Activated B cell treated with CpG ODN at 0.5 μM for 24 hours (primary cell): ENCODE measurements at regions not wholly inside any gene's neighbourhood (a gene's known extent, or its start where the extent isn't known, plus 50 kb on each side); places are given as distances from the start of the nearest gene placed in this dataset.

Experiments used
- ATAC-seq: fragments of 200-7000 bp; cut with Tn5 transposase; one replicate; pipeline ENCODE4 v1.10.0; 2021; ENCODE audit warnings: low read depth, mild to moderate bottlenecking, moderate library complexity
- CTCF ChIA-PET: fragments of 350-600 bp; sonication (Branson Sonifier 250); formaldehyde crosslinking; loops from one replicate; lab custom pipeline; 2021; ENCODE audit warnings: antibody characterized with exemption; lab: Charles Lee
- POLR2A ChIA-PET: fragments of 350-600 bp; sonication (Branson Sonifier 250); formaldehyde crosslinking; loops from one replicate; lab custom pipeline; 2021; ENCODE audit warnings: antibody characterized with exemption; lab: Charles Lee
- DNase-seq: peaks from one replicate; pipeline ENCODE4 v3.0.0; 2022
- H3K27ac Mint-ChIP-seq: one replicate; pipeline ENCODE4 v1.8.0; 2020; ENCODE audit warnings: mixed read lengths
- H3K27me3 Mint-ChIP-seq: one replicate; pipeline ENCODE4 v1.8.0; 2021; ENCODE audit warnings: mixed read lengths
- H3K36me3 Mint-ChIP-seq: one replicate; pipeline ENCODE4 v1.8.0; 2021; ENCODE audit warnings: low read depth, mixed read lengths
- H3K4me1 Mint-ChIP-seq: one replicate; pipeline ENCODE4 v1.8.0; 2021; ENCODE audit warnings: mixed read lengths
- H3K4me3 Mint-ChIP-seq: one replicate; pipeline ENCODE4 v1.8.0; 2020; ENCODE audit warnings: mild to moderate bottlenecking, mixed read lengths
- H3K9me3 Mint-ChIP-seq: one replicate; pipeline ENCODE4 v1.8.0; 2020; ENCODE audit warnings: mixed read lengths
- CTCF ChIP-seq: fragments of 200-600 bp; IDR thresholded peaks from one replicate; pipeline ENCODE4 v1.8.0; 2022; ENCODE audit warnings: antibody characterized with exemption, mild to moderate bottlenecking
- intact Hi-C: fragments of 100-400 bp; cut with micrococcal nuclease; formaldehyde crosslinking; loops from one replicate; pipeline ENCODE4 v1.15.1; 2024

DNA sequence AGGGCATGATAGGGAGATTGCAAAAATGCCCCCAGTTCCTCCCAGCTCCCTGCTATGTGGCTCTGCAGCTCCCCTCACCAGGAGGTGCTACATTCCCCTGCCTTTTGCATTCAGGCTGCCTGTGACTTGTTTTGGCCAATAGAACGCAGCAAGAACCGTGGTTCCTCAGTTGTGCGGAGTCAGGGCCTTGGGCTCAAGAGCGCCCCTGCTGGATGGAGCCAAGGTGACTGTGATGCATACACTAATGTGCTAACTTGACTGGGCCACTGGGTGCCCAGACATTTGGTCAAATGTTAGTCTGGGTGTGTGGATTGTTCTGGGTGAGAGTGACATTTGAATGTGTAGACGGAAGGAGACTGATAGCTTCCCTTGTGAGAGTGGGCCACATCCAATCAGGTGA lies 123.3 kb upstream of the MVB12B start:
- TF ChIP-seq CTCF = no peak
- CTCF ChIA-PET = no interaction called here
- no peaks in the 10 kb centered on the region for H3K4me1 Mint-ChIP-seq
- H3K4me3 Mint-ChIP-seq = no peak overlapping the region
- ATAC-seq (no peak), DNase-seq (no peak)
- intact Hi-C loops = no loop called here
- H3K27ac Mint-ChIP-seq = no peak overlapping the region
- POLR2A ChIA-PET = interaction anchor here (0.7 kb wide), 1 partner anchor 15 kb away, joined by 4 read pairs; no protein-coding TSS in a partner anchor
- H3K27me3 Mint-ChIP-seq = peaks cover 23% of the 10 kb centered on the region
- H3K36me3 Mint-ChIP-seq = no peaks in the 10 kb centered on the region
- peaks cover 2% of the 10 kb centered on the region for H3K9me3 Mint-ChIP-seq

GRCh38 chr9:126204197-126204596 lies 122.4 kb upstream of the MVB12B start:
- Mint-ChIP-seq H3K4me1 (no peaks in the 10 kb centered on the region), H3K4me3 (no peak overlapping the region), H3K27ac (no peak overlapping the region), H3K27me3 (peaks cover 24% of the 10 kb centered on the region), H3K36me3 (no peaks in the 10 kb centered on the region), H3K9me3 (peaks cover 2% of the 10 kb centered on the region)
- POLR2A ChIA-PET = no interaction called here
- DNase-seq (no peak), ATAC-seq (no peak)
- CTCF ChIA-PET = no interaction called here
- intact Hi-C loops = no loop called here
- TF ChIP-seq CTCF = no peak

DNA sequence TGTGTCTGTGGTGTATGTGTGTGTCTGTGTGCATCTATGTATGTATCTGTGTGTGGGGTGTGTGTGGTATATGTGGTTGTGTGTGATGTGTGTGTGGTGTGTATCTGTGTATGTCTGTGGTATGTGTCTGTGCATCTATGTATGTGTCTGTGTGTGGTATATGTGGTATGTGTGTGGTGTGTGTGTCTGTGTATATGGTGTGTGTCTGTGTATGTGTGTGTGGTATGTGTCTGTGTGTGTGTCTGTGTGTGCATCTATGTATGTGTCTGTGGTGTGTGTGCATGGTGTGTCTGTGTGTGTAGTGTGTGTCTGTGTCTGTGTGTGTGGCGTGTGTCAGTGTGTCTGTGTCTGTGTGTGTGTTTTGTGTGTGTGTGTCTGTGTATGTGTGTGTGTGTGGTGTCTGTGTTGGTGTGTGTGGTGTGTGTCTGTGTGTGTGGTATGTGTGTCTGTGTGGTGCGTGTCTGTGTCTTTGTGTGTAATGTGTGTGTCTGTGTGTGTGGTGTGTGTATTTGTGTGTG lies 121.9 kb upstream of the MVB12B start:
- no peak for ATAC-seq
- H3K4me3 Mint-ChIP-seq = no peak overlapping the region
- no peak for DNase-seq
- no peaks in the 10 kb centered on the region for H3K36me3 Mint-ChIP-seq
- no peak for TF ChIP-seq CTCF
- H3K27me3 Mint-ChIP-seq = peaks cover 24% of the 10 kb centered on the region
- H3K4me1 Mint-ChIP-seq = no peaks in the 10 kb centered on the region
- peaks cover 2% of the 10 kb centered on the region for H3K9me3 Mint-ChIP-seq
- ChIA-PET POLR2A (no interaction called here), CTCF (no interaction called here)
- intact Hi-C loops = no loop called here
- no peak overlapping the region for H3K27ac Mint-ChIP-seq

GRCh38 chr9:126205265-126205664 lies 121.4 kb upstream of the MVB12B start:
- Mint-ChIP-seq H3K27me3 (peaks cover 24% of the 10 kb centered on the region), H3K4me1 (no peaks in the 10 kb centered on the region), H3K4me3 (no peak overlapping the region), H3K9me3 (peaks cover 2% of the 10 kb centered on the region), H3K36me3 (no peaks in the 10 kb centered on the region), H3K27ac (no peak overlapping the region)
- CTCF ChIA-PET = no interaction called here
- POLR2A ChIA-PET = no interaction called here
- ATAC-seq = no peak
- TF ChIP-seq CTCF = no peak
- intact Hi-C loops = no loop called here
- no peak for DNase-seq

- POLR2A ChIA-PET = no interaction called here
- peaks cover 2% of the 10 kb centered on the region for H3K9me3 Mint-ChIP-seq
- CTCF ChIA-PET = no interaction called here
- H3K4me1 Mint-ChIP-seq = no peaks in the 10 kb centered on the region
- no peaks in the 10 kb centered on the region for H3K36me3 Mint-ChIP-seq
- peaks cover 20% of the 10 kb centered on the region for H3K27me3 Mint-ChIP-seq
- intact Hi-C loops = no loop called here
- no peak overlapping the region for H3K27ac Mint-ChIP-seq
- DNase-seq = no peak
- TF ChIP-seq CTCF = no peak
- no peak for ATAC-seq
- no peak overlapping the region for H3K4me3 Mint-ChIP-seq
Observed at GRCh38 chr9:126205845-126206498, 120.7 kb upstream of the MVB12B start.
